GM21723 (cell line): ENCODE measurements at regions not wholly inside any gene's neighbourhood (a gene's known extent, or its start where the extent isn't known, plus 50 kb on each side); places are given as distances from the start of the nearest gene placed in this dataset.
"Not testable (repeated sequence)": the region's sequence is repeated elsewhere in the genome, so short reads cannot be mapped to it uniquely, and the experiment has no call there.

ENCODE experiments used
- ATAC-seq: cut with Tn5 transposase; IDR thresholded peaks from one replicate; pipeline ENCODE4 v1.9.1; 2021; ENCODE audit warnings: mild to moderate bottlenecking, moderate library complexity; ENCODE audit not compliant: unreplicated experiment

GRCh38 chr15:67944010-67944641 is 104.3 kb upstream of the RNU6-1 start:
- ATAC-seq = no peak

GRCh38 chr15:67945131-67945530 is 105.3 kb upstream of the RNU6-1 start:
- no peak for ATAC-seq

GRCh38 chr15:67945951-67946700 is 106.3 kb upstream of the RNU6-1 start:
- no peak for ATAC-seq

- no peak for ATAC-seq
These were observed 106.9 kb upstream of the RNU6-1 start for GRCh38 chr15:67946701-67947100.

- no peak for ATAC-seq
These were observed 106.7 kb upstream of the PIAS1 start for GRCh38 chr15:67947254-67948039.

GRCh38 chr15:67948215-67948614 is 105.9 kb upstream of the PIAS1 start:
- ATAC-seq = no peak

GRCh38 chr15:67951187-67951586 is 102.9 kb upstream of the PIAS1 start:
- not testable (repeated sequence) for ATAC-seq

GRCh38 chr15:67953299-67953698 is 100.8 kb upstream of the PIAS1 start:
- ATAC-seq = no peak

- ATAC-seq = no peak
These were observed 98.9 kb upstream of the PIAS1 start for GRCh38 chr15:67955252-67955651.

- no peak for ATAC-seq
These were observed 96.5 kb upstream of the PIAS1 start for GRCh38 chr15:67957435-67958132.

- peak; percentile 54 for ATAC-seq
These were observed 86.2 kb upstream of the PIAS1 start for GRCh38 chr15:67967871-67968431.

GRCh38 chr15:67968564-67968963 is 85.6 kb upstream of the PIAS1 start:
- no peak for ATAC-seq

GRCh38 chr15:67968966-67969365 is 85.1 kb upstream of the PIAS1 start:
- no peak for ATAC-seq

GRCh38 chr15:67969892-67970291 is 84.2 kb upstream of the PIAS1 start:
- ATAC-seq = no peak

GRCh38 chr15:67972377-67972776 is 81.7 kb upstream of the PIAS1 start:
- no peak for ATAC-seq

- ATAC-seq = no peak
These were observed 80.3 kb upstream of the PIAS1 start for GRCh38 chr15:67973846-67974245.

- ATAC-seq = no peak
These were observed 77.5 kb upstream of the PIAS1 start for GRCh38 chr15:67976506-67977073.

GRCh38 chr15:67977414-67978089 is 76.6 kb upstream of the PIAS1 start:
- ATAC-seq = no peak

- ATAC-seq = no peak
These were observed 74.8 kb upstream of the PIAS1 start for GRCh38 chr15:67979281-67979680.

- ATAC-seq = no peak
These were observed 73.9 kb upstream of the PIAS1 start for GRCh38 chr15:67980171-67980570.
